HUES48 (cell line): ENCODE measurements at regions not wholly inside any gene's neighbourhood (a gene's known extent, or its start where the extent isn't known, plus 50 kb on each side); places are given as distances from the start of the nearest gene placed in this dataset.

Experiments used
- H3K27ac ChIP-seq: one replicate; pipeline ENCODE4 v1.7.0; 2013; ENCODE audit warnings: low read depth, low read length, inconsistent platforms
- H3K27me3 ChIP-seq: 2 replicates; pipeline ENCODE4 v1.6.1; 2013; ENCODE audit warnings: mild to moderate bottlenecking, low read length; ENCODE audit not compliant: control insufficient read depth, insufficient read depth
- H3K36me3 ChIP-seq: 2 replicates; pipeline ENCODE4 v1.6.1; 2013; ENCODE audit warnings: low read length; ENCODE audit not compliant: control insufficient read depth, insufficient read depth
- H3K4me1 ChIP-seq: 2 replicates; pipeline ENCODE4 v1.6.1; 2013; ENCODE audit warnings: mild to moderate bottlenecking, low read length; ENCODE audit not compliant: control insufficient read depth, insufficient read depth
- H3K4me3 ChIP-seq: 2 replicates; pipeline ENCODE4 v1.5.1; 2013; ENCODE audit warnings: mild to moderate bottlenecking, low read depth, low read length
- H3K9ac ChIP-seq: 2 replicates; pipeline ENCODE4 v1.6.1; 2013; ENCODE audit warnings: mild to moderate bottlenecking, low read depth, low read length, moderate library complexity
- H3K9me3 ChIP-seq: 2 replicates; pipeline ENCODE4 v1.6.1; 2013; ENCODE audit warnings: low read length; ENCODE audit not compliant: control insufficient read depth, insufficient read depth

GRCh38 chr7:36066343-36066664 is 86.8 kb upstream of the EEPD1 start:
- Histone ChIP-seq H3K27ac (no peak overlapping the region), H3K4me1 (peaks cover 5% of the 10 kb centered on the region; the same call in 1 of the 2 replicates), H3K27me3 (no peaks in the 10 kb centered on the region), H3K36me3 (no peaks in the 10 kb centered on the region), H3K9ac (no peak overlapping the region), H3K9me3 (no peaks in the 10 kb centered on the region), H3K4me3 (no peak overlapping the region)

- no peaks in the 10 kb centered on the region for H3K27me3 ChIP-seq
- H3K9ac ChIP-seq, result no peak overlapping the region
- H3K4me1 ChIP-seq, result peaks cover 3% of the 10 kb centered on the region; the same call in 1 of the 2 replicates
- no peaks in the 10 kb centered on the region for H3K36me3 ChIP-seq
- H3K9me3 ChIP-seq, result no peaks in the 10 kb centered on the region
- no peak overlapping the region for H3K4me3 ChIP-seq
- H3K27ac ChIP-seq, result no peak overlapping the region
Observed at GRCh38 chr7:36070230-36070629, 82.8 kb upstream of the EEPD1 start.

GRCh38 chr7:36071605-36072004 is 81.4 kb upstream of the EEPD1 start:
- Histone ChIP-seq H3K27ac (no peak overlapping the region), H3K4me1 (peaks cover 9% of the 10 kb centered on the region; the same call in 1 of the 2 replicates)

GRCh38 chr7:36072620-36073019 is 80.4 kb upstream of the EEPD1 start:
- Histone ChIP-seq H3K4me1 (peaks cover 9% of the 10 kb centered on the region; the same call in 1 of the 2 replicates), H3K27ac (no peak overlapping the region), H3K9ac (no peak overlapping the region), H3K4me3 (no peak overlapping the region), H3K27me3 (no peaks in the 10 kb centered on the region), H3K36me3 (no peaks in the 10 kb centered on the region), H3K9me3 (no peaks in the 10 kb centered on the region)

More at GRCh38 chr7:36071605-36072004, 81.4 kb upstream of the EEPD1 start:
- H3K36me3 ChIP-seq, result no peaks in the 10 kb centered on the region
- H3K4me3 ChIP-seq, result no peak overlapping the region
- H3K9me3 ChIP-seq, result no peaks in the 10 kb centered on the region
- no peak overlapping the region for H3K9ac ChIP-seq
- no peaks in the 10 kb centered on the region for H3K27me3 ChIP-seq

DNA sequence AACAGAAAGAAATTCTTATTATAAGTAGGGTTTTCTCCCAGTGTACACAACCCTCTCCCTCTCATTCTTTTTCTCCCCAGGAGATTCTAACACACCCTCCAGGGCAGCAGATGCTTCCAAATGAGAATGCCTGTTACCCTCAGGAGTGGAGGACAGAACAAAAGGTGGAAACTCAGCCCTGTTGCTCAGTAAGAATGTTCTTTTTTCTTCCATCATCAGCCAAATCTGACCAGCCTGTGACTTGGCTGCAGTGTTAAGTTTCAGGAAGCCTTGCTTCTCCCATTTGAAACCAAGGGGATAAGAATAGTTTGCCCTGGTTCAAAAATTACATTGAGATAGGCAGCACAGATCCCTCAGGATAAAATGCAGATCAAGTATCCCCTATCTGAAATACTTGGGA is 77.5 kb upstream of the EEPD1 start:
- Histone ChIP-seq H3K4me1 (peaks cover 9% of the 10 kb centered on the region; the same call in 1 of the 2 replicates), H3K9ac (no peak overlapping the region), H3K9me3 (no peaks in the 10 kb centered on the region), H3K27me3 (no peaks in the 10 kb centered on the region), H3K27ac (peak overlapping the region; percentile 21), H3K4me3 (no peak overlapping the region), H3K36me3 (no peaks in the 10 kb centered on the region)

DNA sequence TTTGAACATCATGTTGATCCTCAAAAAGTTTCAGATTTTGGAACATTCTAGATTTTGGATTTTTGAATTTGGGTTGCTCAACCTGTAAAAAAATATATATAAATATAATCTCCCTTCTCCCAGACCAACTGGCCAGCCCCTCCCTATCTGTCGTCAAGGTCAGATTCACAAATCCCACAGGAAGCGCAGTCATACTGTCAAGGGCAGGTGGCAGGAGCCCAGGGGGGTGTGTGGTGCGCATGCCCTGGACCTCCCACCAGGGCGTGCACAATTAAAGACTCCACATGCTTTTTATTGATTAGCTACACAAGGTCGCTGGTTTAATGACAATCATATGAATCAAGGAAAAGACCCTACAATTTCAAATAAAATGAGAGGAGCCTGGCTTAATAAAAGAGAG is 77.0 kb upstream of the EEPD1 start:
- H3K36me3 ChIP-seq, result no peaks in the 10 kb centered on the region
- no peaks in the 10 kb centered on the region for H3K9me3 ChIP-seq
- no peak overlapping the region for H3K4me3 ChIP-seq
- H3K27me3 ChIP-seq, result no peaks in the 10 kb centered on the region
- H3K27ac ChIP-seq, result no peak overlapping the region
- H3K9ac ChIP-seq, result no peak overlapping the region
- H3K4me1 ChIP-seq, result peaks cover 9% of the 10 kb centered on the region; the same call in 1 of the 2 replicates

GRCh38 chr7:36078816-36079360 is 74.2 kb upstream of the EEPD1 start:
- Histone ChIP-seq H3K4me3 (no peak overlapping the region), H3K4me1 (peaks cover 9% of the 10 kb centered on the region; the same call in 1 of the 2 replicates), H3K27me3 (no peaks in the 10 kb centered on the region), H3K9ac (no peak overlapping the region), H3K9me3 (no peaks in the 10 kb centered on the region), H3K27ac (no peak overlapping the region), H3K36me3 (no peaks in the 10 kb centered on the region)

DNA sequence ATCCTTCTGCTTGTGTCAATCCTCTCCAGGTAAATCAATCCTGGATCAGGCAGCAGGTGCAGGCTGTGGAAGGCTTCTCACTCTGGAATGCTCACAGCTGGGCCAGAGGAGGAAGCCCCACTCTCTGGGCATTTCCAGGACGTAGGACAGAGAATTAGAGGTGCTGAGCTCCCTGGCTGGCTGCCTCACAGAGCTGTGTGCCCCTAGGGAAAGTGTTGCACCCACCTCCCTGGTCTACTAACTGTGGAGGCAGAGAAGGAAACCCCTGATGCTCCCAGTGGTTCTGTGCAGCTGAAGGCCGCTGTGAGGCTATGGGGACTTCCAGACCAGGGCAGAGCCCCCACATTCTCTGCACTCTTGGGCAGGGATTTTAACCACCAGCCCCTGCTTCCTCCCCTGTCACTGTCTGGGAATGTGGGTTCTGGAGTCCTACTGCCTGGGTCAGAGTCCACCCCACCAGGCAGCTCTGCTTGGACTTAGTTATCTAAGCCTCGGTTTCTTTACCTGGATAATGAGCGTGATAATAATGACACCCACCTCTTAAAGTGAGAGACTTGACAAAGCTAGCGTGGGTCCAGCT is 73.5 kb upstream of the EEPD1 start:
- no peaks in the 10 kb centered on the region for H3K9me3 ChIP-seq
- 0 out of 2 replicates have a peak, but pooled peaks cover 5% of the 10 kb centered on the region for H3K4me1 ChIP-seq
- H3K36me3 ChIP-seq, result no peaks in the 10 kb centered on the region

DNA sequence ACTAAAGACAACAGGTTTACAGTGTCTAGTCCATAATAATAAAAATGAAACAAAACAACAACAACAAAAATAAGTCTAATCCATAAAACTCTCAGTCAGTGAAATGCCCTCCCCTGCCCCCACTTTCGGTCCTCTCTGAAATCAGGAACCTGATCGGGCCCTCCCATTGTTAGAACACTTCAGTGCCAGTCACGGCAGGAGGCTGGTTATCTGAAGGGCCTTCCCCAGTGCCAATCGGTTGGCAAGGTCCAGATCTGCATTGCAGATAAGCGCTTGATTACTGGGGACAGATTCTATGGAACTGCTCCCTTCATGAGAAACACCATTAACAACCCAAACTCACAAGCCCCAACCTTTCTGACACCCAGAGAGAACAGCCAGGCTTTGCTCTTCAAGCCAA is 72.2 kb upstream of the EEPD1 start:
- Histone ChIP-seq H3K9ac (no peak overlapping the region), H3K27me3 (0 out of 2 replicates have a peak, but pooled peaks cover 4% of the 10 kb centered on the region), H3K4me1 (0 out of 2 replicates have a peak, but pooled peaks cover under 1% of the 10 kb centered on the region), H3K27ac (no peak overlapping the region), H3K9me3 (no peaks in the 10 kb centered on the region), H3K36me3 (no peaks in the 10 kb centered on the region), H3K4me3 (no peak overlapping the region)

More for the DNA sequence above, 73.5 kb upstream of the EEPD1 start:
- H3K27me3 ChIP-seq, result no peaks in the 10 kb centered on the region
- no peak overlapping the region for H3K27ac ChIP-seq
- H3K4me3 ChIP-seq, result no peak overlapping the region
- no peak overlapping the region for H3K9ac ChIP-seq

DNA sequence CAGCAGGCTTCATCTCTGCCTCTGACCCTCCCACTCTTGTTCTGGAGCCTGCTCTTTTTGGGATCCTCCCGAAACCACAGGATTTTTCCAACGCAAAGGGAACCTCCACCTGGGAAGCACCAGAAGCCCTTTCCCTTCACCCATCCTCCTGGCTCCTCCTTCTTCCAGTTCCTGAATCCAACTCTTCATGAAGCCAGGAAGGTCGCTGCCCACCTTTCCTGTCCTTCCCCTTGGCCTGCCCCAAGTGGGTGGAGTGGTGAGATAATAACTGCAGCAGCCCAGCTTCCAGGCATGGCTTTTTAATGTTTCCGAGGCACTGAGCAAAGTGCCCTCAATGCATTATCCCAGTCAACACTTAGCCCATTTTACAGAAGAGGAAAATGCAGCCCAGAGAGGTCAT is 70.8 kb upstream of the EEPD1 start:
- Histone ChIP-seq H3K4me1 (no peaks in the 10 kb centered on the region), H3K27ac (no peak overlapping the region), H3K36me3 (no peaks in the 10 kb centered on the region), H3K9ac (no peak overlapping the region), H3K4me3 (no peak overlapping the region), H3K9me3 (no peaks in the 10 kb centered on the region), H3K27me3 (0 out of 2 replicates have a peak, but pooled peaks cover 4% of the 10 kb centered on the region)

- H3K27ac ChIP-seq, result no peak overlapping the region
- H3K9me3 ChIP-seq, result no peaks in the 10 kb centered on the region
- H3K36me3 ChIP-seq, result no peaks in the 10 kb centered on the region
- 0 out of 2 replicates have a peak, but pooled peaks cover 4% of the 10 kb centered on the region for H3K27me3 ChIP-seq
- H3K9ac ChIP-seq, result no peak overlapping the region
- H3K4me3 ChIP-seq, result no peak overlapping the region
- no peaks in the 10 kb centered on the region for H3K4me1 ChIP-seq
Observed at GRCh38 chr7:36082910-36083309, 70.1 kb upstream of the EEPD1 start.
